HL-60 (cell line): ENCODE measurements at regions not wholly inside any gene's neighbourhood (a gene's known extent, or its start where the extent isn't known, plus 50 kb on each side); places are given as distances from the start of the nearest gene placed in this dataset.

Source experiments
- DNase-seq, 2 experiments: peaks; one replicate each; pipeline ENCODE4 v3.0.0-alpha.2; 2010 to 2020; ENCODE audit warnings: low read depth in 1 of 2, low spot score in 1 of 2
- H3K27ac ChIP-seq: fragments of 250-450 bp; sonication (Bioruptor Pico); replicated peaks from 2 replicates; pipeline ENCODE4 v1.5.1; 2020; ENCODE audit warnings: mild to moderate bottlenecking, moderate library complexity
- H3K27me3 ChIP-seq: fragments of 250-450 bp; sonication (Bioruptor Pico); 2 replicates; pipeline ENCODE4 v1.5.1; 2021; ENCODE audit warnings: mild to moderate bottlenecking, moderate library complexity; ENCODE audit not compliant: insufficient read depth, poor library complexity, severe bottlenecking
- H3K4me3 ChIP-seq: replicated peaks from 2 replicates; pipeline ENCODE4 v1.5.1; 2011; ENCODE audit warnings: mild to moderate bottlenecking, control low read depth, low read length; ENCODE audit not compliant: insufficient read depth
- CTCF ChIP-seq: IDR thresholded peaks from one replicate; pipeline ENCODE4 v1.5.1; 2011; ENCODE audit warnings: low read length, control low read depth, inconsistent platforms; ENCODE audit not compliant: insufficient read depth
- GABPA ChIP-seq: IDR thresholded peaks from 2 replicates; pipeline ENCODE4 v1.6.1; 2012; ENCODE audit warnings: low read depth
- POLR2AphosphoS5 ChIP-seq: IDR thresholded peaks from 2 replicates; pipeline ENCODE4 v1.6.1; 2012; ENCODE audit warnings: low read depth
- REST ChIP-seq: IDR thresholded peaks from 2 replicates; pipeline ENCODE4 v1.6.1; 2012; ENCODE audit warnings: low read depth; ENCODE audit not compliant: insufficient replicate concordance
- SPI1 ChIP-seq: IDR thresholded peaks from 2 replicates; pipeline ENCODE4 v1.6.1; 2012; ENCODE audit warnings: low read depth, mild to moderate bottlenecking, borderline replicate concordance

GRCh38 chr3:147119989-147120388 is 286.4 kb downstream of the ZIC4 start:
- Histone ChIP-seq H3K27me3 (no peaks in the 10 kb centered on the region), H3K4me3 (no peak overlapping the region), H3K27ac (no peak overlapping the region)
- no peak for DNase-seq
- TF ChIP-seq POLR2AphosphoS5 (no peak), CTCF (no peak), SPI1 (no peak), REST (no peak)

GRCh38 chr3:147119346-147119745 is 287.0 kb downstream of the ZIC4 start:
- H3K27me3 ChIP-seq = no peaks in the 10 kb centered on the region
- no peak overlapping the region for H3K27ac ChIP-seq
- TF ChIP-seq GABPA (no peak), SPI1 (no peak), CTCF (no peak), POLR2AphosphoS5 (no peak), REST (no peak)
- no peak for DNase-seq
- no peak overlapping the region for H3K4me3 ChIP-seq

- no peak for DNase-seq
- TF ChIP-seq CTCF = no peak
- no peak for TF ChIP-seq GABPA
- TF ChIP-seq SPI1 = no peak
- no peak for TF ChIP-seq POLR2AphosphoS5
- TF ChIP-seq REST = no peak
- H3K27me3 ChIP-seq = no peaks in the 10 kb centered on the region
- H3K4me3 ChIP-seq = no peak overlapping the region
- no peak overlapping the region for H3K27ac ChIP-seq
Observed at GRCh38 chr3:147118611-147119010, 287.7 kb downstream of the ZIC4 start.
